GM12878 (cell line): ENCODE measurements at regions not wholly inside any gene's neighbourhood (a gene's known extent, or its start where the extent isn't known, plus 50 kb on each side); places are given as distances from the start of the nearest gene placed in this dataset.

ENCODE experiments used
- ATAC-seq: fragments of 200-7000 bp; cut with Tn5 transposase; 3 replicates; pipeline ENCODE4 v1.9.1; 2020; ENCODE audit warnings: mild to moderate bottlenecking, moderate library complexity
- BruUV-seq: library from RNA; stranded (reverse); fragments of 400-500 nt; replicated peaks from 2 replicates; lab custom pipeline; 2021; lab: Mats Ljungman, UMichigan
- CTCF ChIA-PET: fragments of 300-600 bp; sonication (Branson Sonifier 250); formaldehyde crosslinking; extraction: SDS; loops from one replicate; lab custom pipeline; 2021; ENCODE audit warnings: inconsistent platforms; lab: Yijun Ruan, JAX
- POLR2A ChIA-PET: fragments of 350-600 bp; formaldehyde crosslinking; extraction: SDS; loops from one replicate; lab custom pipeline; 2021; ENCODE audit warnings: inconsistent platforms; lab: Charles Lee
- RAD21 ChIA-PET: fragments of 300-600 bp; sonication (Branson Sonifier 250); formaldehyde crosslinking; loops from one replicate; lab custom pipeline; 2023; ENCODE audit warnings: antibody characterized with exemption; ENCODE audit not compliant: unreplicated experiment; lab: Charles Lee
- SMC1A ChIA-PET: fragments of 300-600 bp; sonication (Branson Sonifier 250); formaldehyde crosslinking; loops from one replicate; lab custom pipeline; 2023; ENCODE audit not compliant: unreplicated experiment, uncharacterized antibody; lab: Charles Lee
- DNase-seq: peaks from one replicate; pipeline ENCODE4 v3.0.0-alpha.2; 2011; ENCODE audit warnings: low read depth, low spot score
- FAIRE-seq: peaks from 3 replicates; lab custom pipeline; 2011; peaks lifted over from hg19 to GRCh38; lab: Jason Lieb, UNC
- H2AFZ ChIP-seq: 2 replicates; pipeline ENCODE4 v1.6.0; 2011; ENCODE audit warnings: low read depth, low read length, control low read depth; ENCODE audit not compliant: control insufficient read depth
- H3K27ac ChIP-seq: 2 replicates; pipeline ENCODE4 v1.5.1; 2011; ENCODE audit warnings: control low read depth; ENCODE audit not compliant: control insufficient read depth, insufficient read depth
- H3K27me3 ChIP-seq, 2 experiments: replicated peaks in 1 of 2; 2 replicates each; pipeline versions ENCODE4 v1.6.0 to v1.6.1; 2011; ENCODE audit warnings: low read length in 1 of 2; ENCODE audit not compliant: control insufficient read depth in 2 of 2, insufficient read depth in 2 of 2
- H3K36me3 ChIP-seq, 2 experiments: 2 replicates each; pipeline ENCODE4 v1.5.1; 2011; ENCODE audit warnings: low read length in 1 of 2; ENCODE audit not compliant: control insufficient read depth in 2 of 2, insufficient read depth in 2 of 2
- H3K4me1 ChIP-seq: 2 replicates; pipeline ENCODE4 v1.6.1; 2011; ENCODE audit warnings: mild to moderate bottlenecking, low read length, moderate library complexity, mixed read lengths; ENCODE audit not compliant: control insufficient read depth, insufficient read depth
- H3K4me2 ChIP-seq: 2 replicates; pipeline ENCODE4 v1.6.0; 2011; ENCODE audit warnings: control low read depth; ENCODE audit not compliant: control insufficient read depth, insufficient read depth
- H3K4me3 ChIP-seq: fragments of 200-600 bp; sonication (generic); 2 replicates; pipeline ENCODE4 v1.5.1; 2016
- H3K79me2 ChIP-seq: 2 replicates; pipeline ENCODE4 v1.6.0; 2011; ENCODE audit warnings: low read length; ENCODE audit not compliant: control insufficient read depth, insufficient read depth
- H3K9ac ChIP-seq: 2 replicates; pipeline ENCODE4 v1.8.0; 2011; ENCODE audit warnings: low read length, control low read depth, mixed read lengths; ENCODE audit not compliant: control insufficient read depth, insufficient read depth
- H3K9me3 ChIP-seq: replicated peaks from 3 replicates; pipeline ENCODE4 v1.5.1; 2011; ENCODE audit warnings: mild to moderate bottlenecking, low read length; ENCODE audit not compliant: control insufficient read depth, insufficient read depth
- H4K20me1 ChIP-seq: 2 replicates; pipeline ENCODE4 v1.6.0; 2011; ENCODE audit not compliant: control insufficient read depth, insufficient read depth
- ATF7 ChIP-seq: fragments of 450-650 bp; IDR thresholded peaks from 2 replicates; pipeline ENCODE4 v1.6.1; 2016; ENCODE audit warnings: low read depth, mild to moderate bottlenecking
- BHLHE40 ChIP-seq, 2 experiments: fragments of 450-650 bp in 1 of 2; IDR thresholded peaks; 2 replicates each; pipeline ENCODE4 v1.6.1; 2011 to 2017; ENCODE audit warnings: low read depth in 2 of 2, borderline replicate concordance in 1 of 2, improper control_type of control experiment in 1 of 2, low read length in 1 of 2, mild to moderate bottlenecking in 1 of 2
- ESRRA ChIP-seq: IDR thresholded peaks from 2 replicates; pipeline ENCODE4 v1.6.1; 2012; ENCODE audit warnings: mild to moderate bottlenecking, low read length, improper control_type of control experiment
- POLR2A ChIP-seq: IDR thresholded peaks from 2 replicates; pipeline ENCODE4 v1.6.1; 2011; ENCODE audit warnings: low read depth, mild to moderate bottlenecking, low read length
- POU2F2 ChIP-seq: IDR thresholded peaks from 3 replicates; pipeline ENCODE4 v1.6.1; 2011; ENCODE audit warnings: low read depth, mild to moderate bottlenecking, low read length, borderline replicate concordance
- SREBF1 ChIP-seq: IDR thresholded peaks from 2 replicates; pipeline ENCODE4 v1.6.1; 2012; ENCODE audit warnings: mild to moderate bottlenecking, low read length
- TAF1 ChIP-seq: IDR thresholded peaks from 2 replicates; pipeline ENCODE4 v1.6.1; 2011; ENCODE audit warnings: mild to moderate bottlenecking, low read depth, low read length, borderline replicate concordance
- TCF3 ChIP-seq: IDR thresholded peaks from 2 replicates; pipeline ENCODE4 v1.6.1; 2012; ENCODE audit warnings: low read depth, mild to moderate bottlenecking, low read length, borderline replicate concordance; ENCODE audit not compliant: insufficient read depth
- USF1 ChIP-seq: IDR thresholded peaks from 2 replicates; pipeline ENCODE4 v1.6.1; 2011; ENCODE audit warnings: borderline replicate concordance, low read depth, mild to moderate bottlenecking, moderate library complexity, mixed read lengths, low read length; ENCODE audit not compliant: insufficient read depth; ENCODE audit errors: extremely low read length
- ZNF207 ChIP-seq: fragments of 450-650 bp; IDR thresholded peaks from 2 replicates; pipeline ENCODE4 v1.6.1; 2014; ENCODE audit warnings: antibody characterized with exemption, mild to moderate bottlenecking, borderline replicate concordance
- ZNF217 ChIP-seq: fragments of 450-650 bp; IDR thresholded peaks from 2 replicates; pipeline ENCODE4 v1.6.1; 2017; ENCODE audit warnings: antibody characterized with exemption, mild to moderate bottlenecking
- WGBS: methylation state at CpG from one replicate; pipeline ENCODE4 v1.1.6; 2016; ENCODE audit warnings: low lambda C conversion rate; ENCODE audit not compliant: insufficient replicate concordance, insufficient coverage; ENCODE audit errors: missing lambda C conversion rate; 5-methylcytosine and 5-hydroxymethylcytosine counted together
- in situ Hi-C: fragments of 300-500 bp; cut with MboI; formaldehyde crosslinking; loops from 9 replicates; pipeline ENCODE4 v1.14.3; 2018; ENCODE audit warnings: mixed read lengths
- intact Hi-C: fragments of 100-400 bp; cut with micrococcal nuclease; formaldehyde crosslinking; loops from one replicate; pipeline ENCODE4 v1.14.2; 2022; ENCODE audit not compliant: unreplicated experiment
- TF ChIP-seq, protein P1 (sequence below): fragments of 450-650 bp; formaldehyde crosslinking; IDR thresholded peaks from 2 replicates; pipeline ENCODE4 v1.5.0; 2022; ENCODE audit warnings: mild to moderate bottlenecking, missing genetic modification characterization

- ATAC-seq (no peak), FAIRE-seq (no peak), DNase-seq (no peak)
- Histone ChIP-seq H3K4me3 (no peak overlapping the region), H3K4me1 (no peaks in the 10 kb centered on the region), H3K79me2 (no peaks in the 10 kb centered on the region), H3K36me3 (no peaks in the 10 kb centered on the region), H4K20me1 (no peaks in the 10 kb centered on the region), H2AFZ (no peak overlapping the region), H3K9me3 (no peaks in the 10 kb centered on the region), H3K9ac (no peak overlapping the region), H3K4me2 (no peak overlapping the region), H3K27me3 (no peaks in the 10 kb centered on the region), H3K27ac (no peak overlapping the region)
- POLR2A ChIA-PET, result no interaction called here
- WGBS, result 24% methylated on average over 4 of the region's 4 CpGs
- in situ Hi-C loops, result no loop called here
- intact Hi-C loops, result no loop called here
- CTCF ChIA-PET, result no interaction called here
- SMC1A ChIA-PET, result no interaction called here
- BruUV-seq, result no TSS peak
- RAD21 ChIA-PET, result interaction anchor here (0.9 kb wide), 1 partner anchor 406 kb away, joined by 3 read pairs; no protein-coding TSS in a partner anchor
- TF ChIP-seq SREBF1 (no peak), TAF1 (no peak), BHLHE40 (IDR thresholded peaks at IDR 0.05; ENCODE audit: borderline replicate concordance in 1 of 2, low read depth in 2 of 2, low read length in 1 of 2) (no peak), POU2F2 (no peak), ZNF217 (no peak), USF1 (no peak), POLR2A (no peak), ATF7 (no peak), ESRRA (no peak), TCF3 (no peak), ZNF207 (no peak)
- TF ChIP-seq, protein P1, sequence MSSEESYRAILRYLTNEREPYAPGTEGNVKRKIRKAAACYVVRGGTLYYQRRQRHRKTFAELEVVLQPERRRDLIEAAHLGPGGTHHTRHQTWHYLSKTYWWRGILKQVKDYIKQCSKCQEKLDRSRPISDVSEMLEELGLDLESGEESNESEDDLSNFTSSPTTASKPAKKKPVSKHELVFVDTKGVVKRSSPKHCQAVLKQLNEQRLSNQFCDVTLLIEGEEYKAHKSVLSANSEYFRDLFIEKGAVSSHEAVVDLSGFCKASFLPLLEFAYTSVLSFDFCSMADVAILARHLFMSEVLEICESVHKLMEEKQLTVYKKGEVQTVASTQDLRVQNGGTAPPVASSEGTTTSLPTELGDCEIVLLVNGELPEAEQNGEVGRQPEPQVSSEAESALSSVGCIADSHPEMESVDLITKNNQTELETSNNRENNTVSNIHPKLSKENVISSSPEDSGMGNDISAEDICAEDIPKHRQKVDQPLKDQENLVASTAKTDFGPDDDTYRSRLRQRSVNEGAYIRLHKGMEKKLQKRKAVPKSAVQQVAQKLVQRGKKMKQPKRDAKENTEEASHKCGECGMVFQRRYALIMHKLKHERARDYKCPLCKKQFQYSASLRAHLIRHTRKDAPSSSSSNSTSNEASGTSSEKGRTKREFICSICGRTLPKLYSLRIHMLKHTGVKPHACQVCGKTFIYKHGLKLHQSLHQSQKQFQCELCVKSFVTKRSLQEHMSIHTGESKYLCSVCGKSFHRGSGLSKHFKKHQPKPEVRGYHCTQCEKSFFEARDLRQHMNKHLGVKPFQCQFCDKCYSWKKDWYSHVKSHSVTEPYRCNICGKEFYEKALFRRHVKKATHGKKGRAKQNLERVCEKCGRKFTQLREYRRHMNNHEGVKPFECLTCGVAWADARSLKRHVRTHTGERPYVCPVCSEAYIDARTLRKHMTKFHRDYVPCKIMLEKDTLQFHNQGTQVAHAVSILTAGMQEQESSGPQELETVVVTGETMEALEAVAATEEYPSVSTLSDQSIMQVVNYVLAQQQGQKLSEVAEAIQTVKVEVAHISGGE (CRISPR knock-in tag), result no peak
Observed at GRCh38 chr12:85461127-85461526, 181.1 kb downstream of the ALX1 start.
